Right lobe of liver (tissue), 4 donors: ENCODE measurements at regions not wholly inside any gene's neighbourhood (a gene's known extent, or its start where the extent isn't known, plus 50 kb on each side); places are given as distances from the start of the nearest gene placed in this dataset.

Source experiments
- POLR2A ChIP-seq: fragments of 450-650 bp; IDR thresholded peaks from one replicate; pipeline ENCODE4 v1.6.1; 2017; ENCODE audit warnings: antibody characterized with exemption, mild to moderate bottlenecking
- TF ChIP-seq, protein P1 (sequence below), 4 donors: fragments of 200-600 bp in 3 of 4; fragments of 450-650 bp in 1 of 4; IDR thresholded peaks; one replicate each; pipeline versions ENCODE4 v1.5.1 to v1.8.0; 2016 to 2022; ENCODE audit warnings: antibody characterized with exemption in 4 of 4, mild to moderate bottlenecking in 2 of 4
- donor health status: DM: no; HTN: no; CAD: no.
- donor health status: DM: no; HTN: no; CAD: no.
- donor health status: DM: no; HTN: yes; CAD: no.

DNA sequence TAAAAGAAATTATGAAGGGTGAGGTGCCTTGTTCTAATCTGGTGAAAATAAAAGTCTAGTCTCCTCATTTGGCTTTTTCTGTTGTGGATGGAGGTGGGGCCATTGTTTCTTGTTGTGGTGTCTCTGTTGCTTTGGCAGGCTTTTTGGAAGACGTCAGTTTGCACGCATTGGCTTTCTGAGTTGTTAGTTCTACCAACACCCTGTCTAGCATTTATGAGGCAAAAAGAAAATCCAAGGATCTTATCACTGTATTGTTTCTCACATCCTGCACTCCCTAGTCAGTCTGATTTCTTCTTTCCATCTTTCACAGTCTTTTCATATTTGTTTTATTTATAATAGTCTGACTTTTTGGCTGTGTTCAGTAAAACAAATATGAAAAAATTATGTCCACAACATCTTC lies 898.3 kb downstream of the REEP3 start:
- TF ChIP-seq, protein P1, sequence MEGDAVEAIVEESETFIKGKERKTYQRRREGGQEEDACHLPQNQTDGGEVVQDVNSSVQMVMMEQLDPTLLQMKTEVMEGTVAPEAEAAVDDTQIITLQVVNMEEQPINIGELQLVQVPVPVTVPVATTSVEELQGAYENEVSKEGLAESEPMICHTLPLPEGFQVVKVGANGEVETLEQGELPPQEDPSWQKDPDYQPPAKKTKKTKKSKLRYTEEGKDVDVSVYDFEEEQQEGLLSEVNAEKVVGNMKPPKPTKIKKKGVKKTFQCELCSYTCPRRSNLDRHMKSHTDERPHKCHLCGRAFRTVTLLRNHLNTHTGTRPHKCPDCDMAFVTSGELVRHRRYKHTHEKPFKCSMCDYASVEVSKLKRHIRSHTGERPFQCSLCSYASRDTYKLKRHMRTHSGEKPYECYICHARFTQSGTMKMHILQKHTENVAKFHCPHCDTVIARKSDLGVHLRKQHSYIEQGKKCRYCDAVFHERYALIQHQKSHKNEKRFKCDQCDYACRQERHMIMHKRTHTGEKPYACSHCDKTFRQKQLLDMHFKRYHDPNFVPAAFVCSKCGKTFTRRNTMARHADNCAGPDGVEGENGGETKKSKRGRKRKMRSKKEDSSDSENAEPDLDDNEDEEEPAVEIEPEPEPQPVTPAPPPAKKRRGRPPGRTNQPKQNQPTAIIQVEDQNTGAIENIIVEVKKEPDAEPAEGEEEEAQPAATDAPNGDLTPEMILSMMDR (IDR thresholded peaks at IDR 0.05): no peak
- no peak for TF ChIP-seq POLR2A
